Gastrocnemius medialis (tissue), 4 donors: ENCODE measurements at regions not wholly inside any gene's neighbourhood (a gene's known extent, or its start where the extent isn't known, plus 50 kb on each side); places are given as distances from the start of the nearest gene placed in this dataset.

Experiments used
- CTCF ChIP-seq, 5 experiments: fragments of 450-650 bp in 3 of 5; fragments of 200-600 bp in 2 of 5; sonication (generic) in 2 of 5; IDR thresholded peaks in 4 of 5; conservative IDR thresholded peaks in 1 of 5; 1 replicate in 4 of 5; 2 replicates in 1 of 5; pipeline ENCODE4 v1.5.1; 2016 to 2019; ENCODE audit warnings: antibody characterized with exemption in 5 of 5, mild to moderate bottlenecking in 3 of 5, moderate library complexity in 3 of 5
- POLR2A ChIP-seq, 2 donors: fragments of 450-650 bp; IDR thresholded peaks; one replicate each; pipeline ENCODE4 v1.6.1; 2017; ENCODE audit warnings: antibody characterized with exemption in 2 of 2, mild to moderate bottlenecking in 2 of 2, moderate library complexity in 2 of 2

DNA sequence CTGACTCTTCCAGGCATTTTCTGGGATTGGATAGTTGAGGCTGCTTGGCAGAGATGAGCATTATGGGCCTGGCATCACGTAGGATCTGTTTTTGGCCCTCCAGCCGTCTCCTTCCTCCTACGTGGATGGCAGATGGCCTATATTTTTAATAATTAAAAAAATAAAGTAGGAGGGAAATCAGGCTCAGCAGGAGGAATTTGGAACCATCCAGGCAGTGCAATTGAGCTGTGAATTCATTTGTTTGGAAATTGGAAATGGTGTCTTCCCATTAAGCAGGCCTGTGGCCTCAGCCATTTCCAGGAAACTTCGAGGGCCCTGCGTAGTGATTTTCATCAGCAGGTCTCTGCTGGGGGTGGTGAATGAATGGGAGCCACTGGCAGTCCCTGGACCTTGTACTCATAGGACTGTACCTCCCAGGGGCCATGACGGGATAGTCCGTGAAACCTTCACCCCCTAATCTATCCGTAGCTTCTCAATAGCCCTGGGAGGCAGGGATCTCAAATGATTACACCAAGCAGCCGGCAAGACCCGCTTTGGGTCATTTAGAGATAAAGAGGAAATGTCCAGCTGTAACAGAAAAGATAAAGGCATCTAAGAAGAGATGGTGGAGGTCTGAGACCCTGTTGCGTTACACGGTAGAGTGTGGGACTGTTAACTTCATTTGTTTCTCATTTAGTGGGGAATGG, 73.1 kb upstream of the TNP1 start:
- no peak for TF ChIP-seq POLR2A (IDR thresholded peaks at IDR 0.05)
- TF ChIP-seq CTCF (IDR thresholded peaks at IDR 0.05 in 4 of 5, conservative IDR thresholded peaks at IDR 0.05 in 1 of 5): no peak
